Vagina (tissue), 2 donors: ENCODE measurements at regions not wholly inside any gene's neighbourhood (a gene's known extent, or its start where the extent isn't known, plus 50 kb on each side); places are given as distances from the start of the nearest gene placed in this dataset.

Experiments
- POLR2A ChIP-seq, 2 donors: fragments of 450-650 bp; IDR thresholded peaks; one replicate each; pipeline ENCODE4 v1.6.1; 2017; ENCODE audit warnings: antibody characterized with exemption in 2 of 2, mild to moderate bottlenecking in 2 of 2, moderate library complexity in 2 of 2
- TF ChIP-seq, protein P1 (sequence below), 3 experiments: fragments of 450-650 bp in 2 of 3; fragments of 200-600 bp in 1 of 3; sonication (generic) in 1 of 3; IDR thresholded peaks; one replicate each; pipeline ENCODE4 v1.5.1; 2017 to 2019; ENCODE audit warnings: antibody characterized with exemption in 3 of 3, mild to moderate bottlenecking in 2 of 3, moderate library complexity in 2 of 3

GRCh38 chr11:130536106-130537040, 87.9 kb downstream of the ADAMTS15 start:
- no peak for TF ChIP-seq POLR2A (IDR thresholded peaks at IDR 0.05)
- TF ChIP-seq, protein P1, sequence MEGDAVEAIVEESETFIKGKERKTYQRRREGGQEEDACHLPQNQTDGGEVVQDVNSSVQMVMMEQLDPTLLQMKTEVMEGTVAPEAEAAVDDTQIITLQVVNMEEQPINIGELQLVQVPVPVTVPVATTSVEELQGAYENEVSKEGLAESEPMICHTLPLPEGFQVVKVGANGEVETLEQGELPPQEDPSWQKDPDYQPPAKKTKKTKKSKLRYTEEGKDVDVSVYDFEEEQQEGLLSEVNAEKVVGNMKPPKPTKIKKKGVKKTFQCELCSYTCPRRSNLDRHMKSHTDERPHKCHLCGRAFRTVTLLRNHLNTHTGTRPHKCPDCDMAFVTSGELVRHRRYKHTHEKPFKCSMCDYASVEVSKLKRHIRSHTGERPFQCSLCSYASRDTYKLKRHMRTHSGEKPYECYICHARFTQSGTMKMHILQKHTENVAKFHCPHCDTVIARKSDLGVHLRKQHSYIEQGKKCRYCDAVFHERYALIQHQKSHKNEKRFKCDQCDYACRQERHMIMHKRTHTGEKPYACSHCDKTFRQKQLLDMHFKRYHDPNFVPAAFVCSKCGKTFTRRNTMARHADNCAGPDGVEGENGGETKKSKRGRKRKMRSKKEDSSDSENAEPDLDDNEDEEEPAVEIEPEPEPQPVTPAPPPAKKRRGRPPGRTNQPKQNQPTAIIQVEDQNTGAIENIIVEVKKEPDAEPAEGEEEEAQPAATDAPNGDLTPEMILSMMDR (IDR thresholded peaks at IDR 0.05): no peak
